H9 (cell line): ENCODE measurements at regions not wholly inside any gene's neighbourhood (a gene's known extent, or its start where the extent isn't known, plus 50 kb on each side); places are given as distances from the start of the nearest gene placed in this dataset.

Source experiments
- DNase-seq: peaks from one replicate; pipeline ENCODE4 v3.0.0-alpha.2; 2017
- H2AFZ ChIP-seq: one replicate; pipeline ENCODE4 v1.6.1; 2013; ENCODE audit warnings: mild to moderate bottlenecking, low read length, control low read depth, moderate library complexity
- H2AK5ac ChIP-seq: 2 replicates; pipeline ENCODE4 v1.6.1; 2013; ENCODE audit warnings: low read length, control low read depth, mixed read lengths; ENCODE audit not compliant: insufficient read length
- H2BK120ac ChIP-seq: one replicate; pipeline ENCODE4 v1.6.1; 2013; ENCODE audit warnings: low read depth, mild to moderate bottlenecking, low read length, control low read depth, inconsistent platforms; ENCODE audit not compliant: poor library complexity, severe bottlenecking
- H2BK12ac ChIP-seq: 2 replicates; pipeline ENCODE4 v1.6.1; 2013; ENCODE audit warnings: low read length, control low read depth, mixed read lengths, low read depth; ENCODE audit not compliant: insufficient read length
- H2BK15ac ChIP-seq: 2 replicates; pipeline ENCODE4 v1.6.1; 2013; ENCODE audit warnings: low read depth, low read length, control low read depth
- H2BK20ac ChIP-seq: one replicate; pipeline ENCODE4 v1.6.1; 2013; ENCODE audit warnings: low read depth, mild to moderate bottlenecking, low read length, control low read depth, inconsistent platforms; ENCODE audit not compliant: poor library complexity, severe bottlenecking
- H2BK5ac ChIP-seq: 2 replicates; pipeline ENCODE4 v1.6.1; 2013; ENCODE audit warnings: low read length, control low read depth, mixed read lengths; ENCODE audit not compliant: insufficient read length
- H3K14ac ChIP-seq: 2 replicates; pipeline ENCODE4 v1.6.1; 2013; ENCODE audit warnings: low read length, control low read depth; ENCODE audit not compliant: insufficient read depth
- H3K18ac ChIP-seq: 2 replicates; pipeline ENCODE4 v1.6.1; 2013; ENCODE audit warnings: low read depth, mild to moderate bottlenecking, mixed read lengths, low read length, control low read depth; ENCODE audit not compliant: insufficient read length
- H3K23ac ChIP-seq: 2 replicates; pipeline ENCODE4 v1.6.1; 2013; ENCODE audit warnings: low read length, control low read depth, mixed read lengths, low read depth; ENCODE audit not compliant: insufficient read length
- H3K23me2 ChIP-seq: 2 replicates; pipeline ENCODE4 v1.6.1; 2013; ENCODE audit warnings: low read depth, mild to moderate bottlenecking, mixed read lengths, low read length, control low read depth; ENCODE audit not compliant: insufficient read length, poor library complexity, severe bottlenecking
- H3K27ac ChIP-seq: 2 replicates; pipeline ENCODE4 v1.5.1; 2013; ENCODE audit warnings: low read length, control low read depth, mixed read lengths, low read depth; ENCODE audit not compliant: insufficient read length
- H3K27me3 ChIP-seq: 2 replicates; pipeline ENCODE4 v1.6.1; 2013; ENCODE audit warnings: low read length, control low read depth, inconsistent platforms; ENCODE audit not compliant: insufficient read depth
- H3K4ac ChIP-seq: 2 replicates; pipeline ENCODE4 v1.6.1; 2013; ENCODE audit warnings: low read depth, mild to moderate bottlenecking, control low read depth, inconsistent platforms, low read length, moderate library complexity
- H3K4me1 ChIP-seq: 2 replicates; pipeline ENCODE4 v1.6.1; 2013; ENCODE audit warnings: low read length, control low read depth, inconsistent platforms; ENCODE audit not compliant: insufficient read depth
- H3K4me2 ChIP-seq: 2 replicates; pipeline ENCODE4 v1.6.1; 2013; ENCODE audit warnings: low read length, control low read depth, mixed read lengths; ENCODE audit not compliant: insufficient read length, insufficient read depth
- H3K56ac ChIP-seq: 2 replicates; pipeline ENCODE4 v1.6.1; 2013; ENCODE audit warnings: low read depth, mild to moderate bottlenecking, mixed read lengths, low read length, control low read depth; ENCODE audit not compliant: insufficient read length
- H3K79me1 ChIP-seq: 2 replicates; pipeline ENCODE4 v1.6.1; 2013; ENCODE audit warnings: low read depth, mild to moderate bottlenecking, moderate library complexity, low read length, control low read depth, inconsistent platforms; ENCODE audit not compliant: insufficient read depth, poor library complexity, severe bottlenecking
- H3K79me2 ChIP-seq: 2 replicates; pipeline ENCODE4 v1.6.1; 2013; ENCODE audit warnings: low read length, control low read depth, inconsistent platforms; ENCODE audit not compliant: insufficient read depth
- H3K9ac ChIP-seq: 2 replicates; pipeline ENCODE4 v1.6.1; 2013; ENCODE audit warnings: low read length, control low read depth, mixed read lengths; ENCODE audit not compliant: insufficient read length; ENCODE audit errors: extremely low read depth
- H3K9me3 ChIP-seq: one replicate; pipeline ENCODE4 v1.6.1; 2013; ENCODE audit warnings: low read depth, low read length, inconsistent platforms; ENCODE audit not compliant: control insufficient read depth
- H3T11ph ChIP-seq: one replicate; pipeline ENCODE4 v1.6.1; 2013; ENCODE audit warnings: mild to moderate bottlenecking, low read length, control low read depth, inconsistent platforms
- H4K20me1 ChIP-seq: one replicate; pipeline ENCODE4 v1.6.1; 2013; ENCODE audit not compliant: control insufficient read depth, insufficient read length, insufficient read depth
- H4K5ac ChIP-seq: 2 replicates; pipeline ENCODE4 v1.6.1; 2013; ENCODE audit warnings: low read depth, mild to moderate bottlenecking, mixed read lengths, low read length, control low read depth; ENCODE audit not compliant: insufficient read length
- H4K8ac ChIP-seq: replicated peaks from 2 replicates; pipeline ENCODE4 v1.6.1; 2013; ENCODE audit warnings: low read length, control low read depth, mixed read lengths, low read depth; ENCODE audit not compliant: insufficient read length
- H4K91ac ChIP-seq: 2 replicates; pipeline ENCODE4 v1.6.1; 2013; ENCODE audit warnings: low read depth, mild to moderate bottlenecking, moderate library complexity, mixed read lengths, low read length, control low read depth; ENCODE audit not compliant: insufficient read length
- H3K27ac Mint-ChIP-seq, 3 experiments: 2 replicates in 2 of 3; 3 replicates in 1 of 3; pipeline ENCODE4 v1.8.0; 2020 to 2021; ENCODE audit warnings: mixed read lengths in 3 of 3, mild to moderate bottlenecking in 1 of 3, moderate library complexity in 1 of 3
- H3K27me3 Mint-ChIP-seq: 2 replicates; pipeline ENCODE4 v1.8.0; 2021; ENCODE audit warnings: low read depth, mild to moderate bottlenecking, moderate library complexity, mixed read lengths
- H3K36me3 Mint-ChIP-seq, 3 experiments: 2 replicates in 2 of 3; 3 replicates in 1 of 3; pipeline ENCODE4 v1.8.0; 2020 to 2021; ENCODE audit warnings: low read depth in 3 of 3, mixed read lengths in 3 of 3; ENCODE audit not compliant: insufficient read depth in 1 of 3
- H3K4me1 Mint-ChIP-seq, 2 experiments: 2 replicates each; pipeline ENCODE4 v1.8.0; 2020; ENCODE audit warnings: mixed read lengths in 2 of 2
- H3K4me3 Mint-ChIP-seq, 2 experiments: 2 replicates in 1 of 2; 3 replicates in 1 of 2; pipeline ENCODE4 v1.8.0; 2020 to 2021; ENCODE audit warnings: mild to moderate bottlenecking in 2 of 2, mixed read lengths in 2 of 2, moderate library complexity in 1 of 2
- H3K9me3 Mint-ChIP-seq, 2 experiments: 2 replicates in 1 of 2; 3 replicates in 1 of 2; pipeline ENCODE4 v1.8.0; 2020; ENCODE audit warnings: mild to moderate bottlenecking in 2 of 2, mixed read lengths in 2 of 2, moderate library complexity in 1 of 2
- CTCF ChIP-seq: fragments of 200-600 bp; sonication (generic); conservative IDR thresholded peaks from 3 replicates; pipeline ENCODE4 v1.8.0; 2021; ENCODE audit warnings: antibody characterized with exemption, mild to moderate bottlenecking
- WGBS: extraction: QIAGEN DNeasy Blood & Tissue Kit; methylation state at CpG from one replicate; pipeline ENCODE4 v1.1.7; 2013; ENCODE audit warnings: missing lambda C conversion rate, low lambda C conversion rate, mixed read lengths; ENCODE audit not compliant: insufficient read length; ENCODE audit errors: extremely low coverage; 5-methylcytosine and 5-hydroxymethylcytosine counted together

GRCh38 chr20:50270034-50270395 lies 79.4 kb downstream of the CEBPB start:
- Histone ChIP-seq H4K8ac (no peak overlapping the region), H3K27me3 (no peaks in the 10 kb centered on the region), H3K9ac (no peak overlapping the region), H3K4ac (no peak overlapping the region), H3K23me2 (no peaks in the 10 kb centered on the region), H3K56ac (no peak overlapping the region), H3K27ac (no peak overlapping the region), H3K79me1 (no peaks in the 10 kb centered on the region), H3K4me2 (no peak overlapping the region), H2BK15ac (no peak overlapping the region), H3K4me1 (no peaks in the 10 kb centered on the region), H3K9me3 (no peaks in the 10 kb centered on the region), H3K23ac (no peak overlapping the region), H2BK12ac (no peak overlapping the region), H4K20me1 (no peaks in the 10 kb centered on the region), H2BK5ac (no peak overlapping the region), H4K5ac (no peak overlapping the region), H3K14ac (no peak overlapping the region), H3T11ph (no peak overlapping the region), H2BK20ac (no peak overlapping the region), H3K18ac (no peak overlapping the region), H4K91ac (no peak overlapping the region), H2AFZ (no peak overlapping the region), H2AK5ac (no peak overlapping the region), H3K79me2 (no peaks in the 10 kb centered on the region), H2BK120ac (no peak overlapping the region)
- no peak overlapping the region for H3K4me3 Mint-ChIP-seq
- H3K27ac Mint-ChIP-seq: no peak overlapping the region
- no peak for TF ChIP-seq CTCF
- DNase-seq: no peak
- H3K36me3 Mint-ChIP-seq: no peaks in the 10 kb centered on the region
- no peaks in the 10 kb centered on the region for H3K27me3 Mint-ChIP-seq
- no peaks in the 10 kb centered on the region for H3K9me3 Mint-ChIP-seq
- no CpG with 5 or more reads among the region's 8 CpGs for WGBS
- H3K4me1 Mint-ChIP-seq: peaks cover 14 to 18% of the 10 kb centered on the region in 2 experiments
